ENCODE measurements at regions not wholly inside any gene's neighbourhood (a gene's known extent, or its start where the extent isn't known, plus 50 kb on each side); places are given as distances from the start of the nearest gene placed in this dataset.
"Not testable (repeated sequence)": the region's sequence is repeated elsewhere in the genome, so short reads cannot be mapped to it uniquely, and the experiment has no call there.

DNA sequence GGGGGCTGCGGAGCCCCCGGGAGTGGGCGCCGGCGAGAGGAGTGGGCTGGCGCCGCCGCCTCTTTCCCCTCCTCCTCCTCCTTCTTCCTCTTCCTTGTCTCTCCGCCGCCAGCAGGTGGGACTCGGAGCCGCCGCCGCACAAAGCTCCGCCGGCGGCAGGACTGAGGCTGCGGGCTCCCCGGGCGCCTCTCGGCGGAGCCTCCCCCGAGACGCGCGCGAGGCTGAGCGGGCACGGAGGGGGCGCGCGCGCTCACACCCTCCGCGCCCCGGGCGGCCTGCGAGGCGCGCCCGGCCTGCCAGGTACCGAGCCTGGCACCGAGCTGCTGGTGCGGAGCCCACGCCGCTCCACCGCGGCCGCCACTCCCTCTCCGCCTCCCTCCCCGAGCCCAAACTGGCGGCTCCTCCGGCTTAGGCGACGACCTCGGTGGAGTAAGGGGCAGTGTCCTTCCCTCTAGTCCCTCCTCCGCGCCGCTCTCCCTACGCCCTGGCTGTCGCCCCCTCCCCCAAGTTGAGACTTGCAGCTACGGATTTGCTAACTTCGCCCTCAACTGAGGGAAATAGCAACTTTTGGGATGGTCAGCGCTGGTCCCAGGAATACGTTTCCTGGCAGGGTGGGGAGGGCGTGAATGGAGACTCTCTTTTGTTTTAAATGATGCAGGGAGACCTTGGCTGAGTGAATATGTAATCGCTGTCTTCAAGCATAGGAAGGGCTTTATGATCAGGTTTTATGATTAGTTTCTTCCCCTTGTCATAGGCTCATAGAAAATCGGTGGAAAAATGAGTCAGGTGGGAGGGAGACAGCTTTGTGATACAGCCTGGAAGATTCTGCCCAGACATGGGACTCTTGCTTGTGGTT, 199.5 kb upstream of the CAND1 start:
- Mint-ChIP-seq H3K9me3 (ENCODE audit: unreplicated experiment) (peaks cover 10% of the 10 kb centered on the region), H3K36me3 (ENCODE audit: unreplicated experiment) (no peaks in the 10 kb centered on the region), H3K27me3 (ENCODE audit: unreplicated experiment) (peaks cover 8% of the 10 kb centered on the region), H3K4me1 (ENCODE audit: low read depth, unreplicated experiment) (peaks cover 13% of the 10 kb centered on the region), H3K4me3 (ENCODE audit: unreplicated experiment) (peak overlapping the region; percentile 87), H3K27ac (ENCODE audit: unreplicated experiment) (peak overlapping the region; percentile 84)
- TF ChIP-seq, protein P1, sequence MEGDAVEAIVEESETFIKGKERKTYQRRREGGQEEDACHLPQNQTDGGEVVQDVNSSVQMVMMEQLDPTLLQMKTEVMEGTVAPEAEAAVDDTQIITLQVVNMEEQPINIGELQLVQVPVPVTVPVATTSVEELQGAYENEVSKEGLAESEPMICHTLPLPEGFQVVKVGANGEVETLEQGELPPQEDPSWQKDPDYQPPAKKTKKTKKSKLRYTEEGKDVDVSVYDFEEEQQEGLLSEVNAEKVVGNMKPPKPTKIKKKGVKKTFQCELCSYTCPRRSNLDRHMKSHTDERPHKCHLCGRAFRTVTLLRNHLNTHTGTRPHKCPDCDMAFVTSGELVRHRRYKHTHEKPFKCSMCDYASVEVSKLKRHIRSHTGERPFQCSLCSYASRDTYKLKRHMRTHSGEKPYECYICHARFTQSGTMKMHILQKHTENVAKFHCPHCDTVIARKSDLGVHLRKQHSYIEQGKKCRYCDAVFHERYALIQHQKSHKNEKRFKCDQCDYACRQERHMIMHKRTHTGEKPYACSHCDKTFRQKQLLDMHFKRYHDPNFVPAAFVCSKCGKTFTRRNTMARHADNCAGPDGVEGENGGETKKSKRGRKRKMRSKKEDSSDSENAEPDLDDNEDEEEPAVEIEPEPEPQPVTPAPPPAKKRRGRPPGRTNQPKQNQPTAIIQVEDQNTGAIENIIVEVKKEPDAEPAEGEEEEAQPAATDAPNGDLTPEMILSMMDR (IDR thresholded peaks at IDR 0.05; ENCODE audit: partially characterized antibody, unreplicated experiment) = no peak
- DNase-seq = peak; percentile 70

DNA sequence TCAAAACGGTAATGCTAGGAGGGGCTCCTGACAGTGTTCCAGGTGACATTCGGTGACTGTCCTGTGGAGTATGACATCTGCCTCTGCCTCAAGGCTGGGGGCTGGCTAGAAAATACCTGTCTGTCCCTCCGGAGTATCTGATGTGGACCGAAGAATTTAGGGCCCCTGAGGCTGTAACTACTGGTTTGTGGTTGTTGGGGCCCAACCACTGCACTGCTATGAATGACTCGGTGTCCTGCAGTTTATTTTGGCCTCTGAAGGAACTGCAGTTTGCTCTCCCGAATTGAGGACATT, 198.9 kb upstream of the CAND1 start:
- DNase-seq = no peak
- peaks cover 10% of the 10 kb centered on the region for H3K9me3 Mint-ChIP-seq (ENCODE audit: unreplicated experiment)
- TF ChIP-seq, protein P1 (IDR thresholded peaks at IDR 0.05; ENCODE audit: partially characterized antibody, unreplicated experiment) = no peak
- H3K27ac Mint-ChIP-seq (ENCODE audit: unreplicated experiment) = peak overlapping the region; percentile 84
- H3K4me1 Mint-ChIP-seq (ENCODE audit: low read depth, unreplicated experiment) = peaks cover 13% of the 10 kb centered on the region
- H3K27me3 Mint-ChIP-seq (ENCODE audit: unreplicated experiment) = peaks cover 8% of the 10 kb centered on the region
- peak overlapping the region; percentile 87 for H3K4me3 Mint-ChIP-seq (ENCODE audit: unreplicated experiment)
- no peaks in the 10 kb centered on the region for H3K36me3 Mint-ChIP-seq (ENCODE audit: unreplicated experiment)

DNA sequence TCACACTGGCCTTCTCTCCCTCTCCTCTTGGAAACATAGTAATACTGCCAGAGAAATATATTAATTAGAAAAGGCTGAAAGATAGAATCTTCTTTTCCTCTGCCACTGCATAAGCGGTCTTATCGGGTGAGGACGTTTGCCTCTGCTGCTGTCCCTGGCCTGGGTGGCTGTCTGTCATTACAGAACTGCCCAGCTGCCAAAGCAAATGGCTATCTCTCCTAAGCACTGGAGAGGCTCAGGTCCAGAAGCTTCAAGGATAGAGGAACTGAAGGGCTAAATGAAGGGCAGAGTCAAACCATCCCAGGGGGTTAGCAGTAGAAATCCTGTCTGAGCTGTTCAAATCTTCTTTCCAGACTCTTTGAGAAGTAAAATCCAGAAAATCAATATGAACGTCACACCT, 198.6 kb upstream of the CAND1 start:
- Mint-ChIP-seq H3K27me3 (ENCODE audit: unreplicated experiment) (peaks cover 8% of the 10 kb centered on the region), H3K4me1 (ENCODE audit: low read depth, unreplicated experiment) (peaks cover 13% of the 10 kb centered on the region), H3K9me3 (ENCODE audit: unreplicated experiment) (peaks cover 10% of the 10 kb centered on the region), H3K4me3 (ENCODE audit: unreplicated experiment) (peak overlapping the region; percentile 87), H3K27ac (ENCODE audit: unreplicated experiment) (no peak overlapping the region), H3K36me3 (ENCODE audit: unreplicated experiment) (no peaks in the 10 kb centered on the region)
- no peak for DNase-seq
- TF ChIP-seq, protein P1 (IDR thresholded peaks at IDR 0.05; ENCODE audit: partially characterized antibody, unreplicated experiment) = no peak

DNA sequence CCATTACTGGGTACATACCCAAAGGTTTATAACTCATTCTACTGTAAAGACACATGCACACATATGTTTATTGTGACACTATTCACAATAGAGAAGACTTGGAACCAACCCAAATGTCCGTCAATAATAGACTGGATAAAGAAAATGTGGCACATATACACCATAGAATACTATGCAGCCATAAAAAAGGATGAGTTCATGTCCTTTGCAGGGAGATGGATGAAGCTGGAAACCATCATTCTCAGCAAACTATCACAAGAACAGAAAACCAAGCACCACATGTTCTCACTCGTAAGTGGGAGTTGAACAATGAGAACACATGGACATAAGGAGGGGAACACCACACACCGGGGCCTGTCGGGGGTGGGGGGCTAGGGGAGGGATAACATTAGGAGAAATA, 196.9 kb upstream of the CAND1 start:
- H3K27ac Mint-ChIP-seq (ENCODE audit: unreplicated experiment); H3K36me3 Mint-ChIP-seq (ENCODE audit: unreplicated experiment); H3K9me3 Mint-ChIP-seq (ENCODE audit: unreplicated experiment); H3K4me3 Mint-ChIP-seq (ENCODE audit: unreplicated experiment); DNase-seq; H3K27me3 Mint-ChIP-seq (ENCODE audit: unreplicated experiment): not testable (repeated sequence)
- H3K4me1 Mint-ChIP-seq (ENCODE audit: low read depth, unreplicated experiment) = peaks cover 13% of the 10 kb centered on the region

DNA sequence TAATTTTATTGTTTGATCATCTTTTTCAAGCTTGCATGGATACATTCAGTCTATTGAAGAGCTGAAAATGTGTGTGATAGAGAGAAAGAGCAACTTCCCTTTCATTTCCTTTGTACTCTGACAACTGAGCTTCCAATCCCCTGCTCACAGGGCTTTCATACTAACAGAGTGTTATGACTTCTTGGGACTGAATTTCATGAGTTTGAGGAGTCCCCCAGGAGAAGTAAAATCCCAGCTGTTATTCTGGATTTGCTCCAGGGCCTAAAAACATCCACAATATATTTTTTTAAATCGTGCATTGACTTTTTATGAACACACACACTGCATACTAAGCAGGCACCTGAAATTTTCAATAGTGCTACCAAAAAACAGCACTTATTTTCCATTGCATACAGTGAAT, 195.8 kb upstream of the CAND1 start:
- Mint-ChIP-seq H3K4me3 (ENCODE audit: unreplicated experiment) (no peak overlapping the region), H3K4me1 (ENCODE audit: low read depth, unreplicated experiment) (peaks cover 7% of the 10 kb centered on the region), H3K27ac (ENCODE audit: unreplicated experiment) (no peak overlapping the region), H3K27me3 (ENCODE audit: unreplicated experiment) (peaks cover 4% of the 10 kb centered on the region), H3K36me3 (ENCODE audit: unreplicated experiment) (no peaks in the 10 kb centered on the region), H3K9me3 (ENCODE audit: unreplicated experiment) (peaks cover 7% of the 10 kb centered on the region)
- TF ChIP-seq, protein P1 (IDR thresholded peaks at IDR 0.05; ENCODE audit: partially characterized antibody, unreplicated experiment) = no peak
- no peak for DNase-seq
